DMS79 (cell line): ENCODE measurements at regions not wholly inside any gene's neighbourhood (a gene's known extent, or its start where the extent isn't known, plus 50 kb on each side); places are given as distances from the start of the nearest gene placed in this dataset.
"Not testable (repeated sequence)": the region's sequence is repeated elsewhere in the genome, so short reads cannot be mapped to it uniquely, and the experiment has no call there.

Experiments
- DNase-seq: peaks from one replicate; lab custom pipeline; 2025; lab: John Stamatoyannopoulos, UW

DNA sequence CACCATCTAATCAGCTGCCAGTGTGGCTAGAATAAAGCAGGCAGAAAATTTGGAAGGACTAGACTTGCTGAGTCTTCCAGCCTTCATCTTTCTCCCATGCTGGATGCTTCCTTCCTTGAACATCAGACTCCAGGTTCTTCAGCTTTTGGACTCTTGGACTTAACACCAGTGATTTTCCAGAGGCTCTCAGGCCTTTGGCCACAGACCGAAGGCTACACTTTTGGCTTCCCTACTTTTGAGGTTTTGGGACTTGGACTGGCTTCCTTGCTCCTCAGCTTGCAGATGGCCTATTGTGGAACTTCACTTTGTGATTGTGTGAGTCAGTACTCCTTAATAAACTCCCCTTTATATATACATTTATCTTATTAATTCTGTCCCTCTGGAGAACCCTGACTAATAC, 129.8 kb upstream of the MB21D2 start:
- not testable (repeated sequence) for DNase-seq

DNA sequence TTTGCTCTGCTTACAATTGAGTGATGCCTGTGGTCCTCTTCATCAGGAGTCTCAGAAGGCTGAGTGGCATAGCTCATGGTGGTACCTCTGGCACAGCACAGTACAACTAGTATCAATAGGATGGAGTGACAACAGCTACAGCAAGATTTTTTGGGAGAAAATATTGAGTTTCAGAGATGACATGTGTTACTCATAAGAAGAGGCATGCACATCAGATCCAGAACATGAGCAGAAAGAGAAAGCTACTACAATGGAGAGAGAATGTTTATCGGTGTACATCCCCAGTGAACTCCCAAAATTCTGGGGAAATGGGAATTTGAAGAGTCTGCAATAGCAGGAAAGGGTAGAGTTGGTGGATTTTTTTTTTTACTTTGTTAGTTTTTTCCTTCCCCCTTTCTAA, 130.5 kb upstream of the MB21D2 start:
- DNase-seq, result no peak

GRCh38 chr3:193049935-193050334, 132.3 kb upstream of the MB21D2 start:
- no peak for DNase-seq

- DNase-seq, result no peak
Observed at GRCh38 chr3:193051314-193051713, 133.7 kb upstream of the MB21D2 start.

GRCh38 chr3:193052354-193053045, 134.8 kb upstream of the MB21D2 start:
- no peak for DNase-seq

DNA sequence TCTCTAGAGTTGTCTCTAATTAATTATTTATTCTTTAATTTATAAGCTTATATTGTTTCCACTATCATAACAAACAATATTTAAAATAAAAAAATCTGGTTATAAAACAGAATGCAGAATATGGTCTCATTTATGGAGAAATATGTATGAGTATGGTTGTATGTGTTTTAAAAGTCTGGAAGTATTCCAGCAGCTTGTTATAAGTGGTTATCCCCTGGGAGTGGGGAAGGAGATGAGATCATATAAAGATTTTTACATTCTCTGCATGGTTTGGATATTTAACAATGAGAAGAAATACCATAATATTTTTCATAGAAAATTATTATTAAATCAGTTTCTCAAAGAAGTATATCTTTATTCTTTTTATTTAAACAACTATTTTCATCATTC, 135.4 kb upstream of the MB21D2 start:
- no peak for DNase-seq

GRCh38 chr3:193055352-193055751, 137.7 kb upstream of the MB21D2 start:
- no peak for DNase-seq

- DNase-seq, result no peak
Observed at GRCh38 chr3:193057616-193058015, 140.0 kb upstream of the MB21D2 start.

DNA sequence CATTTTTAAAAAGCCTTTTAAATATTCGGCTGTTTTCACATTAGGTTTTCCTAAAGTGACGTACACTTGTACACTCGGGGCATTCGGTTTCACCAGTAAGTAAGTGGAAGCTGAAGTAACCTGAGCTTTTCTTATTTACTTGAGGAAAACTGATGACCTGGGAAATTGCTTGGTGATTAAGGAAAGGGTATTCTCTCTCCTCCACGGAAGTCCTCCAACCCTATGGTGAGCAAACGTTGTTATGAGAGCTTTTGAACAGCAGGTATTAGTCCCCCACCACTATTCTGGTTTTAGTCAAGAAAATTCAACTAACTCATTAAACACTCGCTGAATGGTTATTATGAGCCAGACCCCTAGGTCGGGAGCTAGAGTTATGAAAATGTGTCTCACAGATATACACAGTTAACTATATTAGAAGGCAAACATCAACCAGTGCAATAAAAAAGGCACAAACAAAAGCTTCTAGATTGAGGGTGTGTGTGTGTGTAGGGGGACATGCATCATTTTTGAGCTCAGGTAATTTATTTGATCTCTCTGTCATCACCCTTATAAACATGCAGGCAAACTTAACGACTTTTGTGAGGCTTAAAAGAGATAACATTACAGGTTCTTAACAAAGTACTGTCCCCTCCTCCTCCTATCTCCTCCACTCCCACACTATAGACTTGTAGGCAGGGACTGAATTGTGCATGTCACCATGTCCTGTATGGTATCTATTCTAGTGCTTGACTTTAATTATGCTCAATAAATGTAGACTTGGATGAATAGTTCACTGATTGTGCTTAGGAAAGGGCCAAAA, 143.3 kb upstream of the MB21D2 start:
- no peak for DNase-seq

DNA sequence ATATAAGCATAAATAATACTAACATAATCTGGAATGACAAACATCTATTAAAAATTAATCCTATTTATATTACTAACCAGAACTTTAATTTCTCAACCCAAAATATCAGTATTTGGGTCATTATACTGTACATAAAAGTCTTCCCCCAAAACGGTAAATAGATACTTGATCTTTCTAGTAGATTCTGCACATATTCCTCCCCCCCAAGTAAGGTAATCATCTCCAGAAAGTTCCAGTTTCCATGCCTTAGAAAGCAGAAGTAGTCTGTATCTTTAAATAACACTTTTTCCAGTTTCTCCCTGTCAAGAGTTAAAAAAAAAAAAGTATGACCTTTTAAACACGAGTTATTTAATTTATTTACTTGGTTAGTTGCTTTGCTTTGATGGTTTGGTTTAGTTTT, 150.7 kb upstream of the MB21D2 start:
- DNase-seq, result no peak

GRCh38 chr3:193069732-193070131, 152.1 kb upstream of the MB21D2 start:
- DNase-seq, result not testable (repeated sequence)

GRCh38 chr3:193078996-193079753, 161.5 kb upstream of the MB21D2 start:
- DNase-seq, result no peak

DNA sequence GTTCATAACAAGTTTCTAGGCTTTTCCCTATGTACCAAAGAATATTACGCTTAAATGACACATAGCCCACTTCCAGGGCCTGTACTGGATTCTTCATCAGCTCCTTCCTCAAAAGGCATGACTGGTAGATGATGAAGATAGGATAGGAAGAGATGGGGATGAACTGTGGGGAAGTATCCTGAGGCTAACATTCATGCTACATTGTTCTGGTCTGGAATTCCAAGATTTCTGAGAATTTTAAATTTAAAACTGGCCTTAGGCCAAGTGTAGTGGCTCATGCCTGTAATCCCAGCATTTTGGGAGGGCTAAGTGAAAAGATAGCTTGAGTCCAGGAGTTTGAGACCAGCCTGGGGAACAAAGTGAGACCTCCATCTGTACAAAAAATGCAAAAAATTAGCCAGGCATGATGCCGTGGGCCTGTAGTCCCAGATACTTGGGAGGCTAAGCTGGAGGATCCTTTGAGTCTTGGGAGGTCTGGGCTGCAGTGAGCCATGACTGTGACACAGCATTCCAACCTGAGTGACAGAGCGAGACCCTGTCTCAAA, 160.1 kb upstream of the PLAAT1 start:
- DNase-seq, result no peak

GRCh38 chr3:193085655-193086054, 155.4 kb upstream of the PLAAT1 start:
- DNase-seq, result no peak

DNA sequence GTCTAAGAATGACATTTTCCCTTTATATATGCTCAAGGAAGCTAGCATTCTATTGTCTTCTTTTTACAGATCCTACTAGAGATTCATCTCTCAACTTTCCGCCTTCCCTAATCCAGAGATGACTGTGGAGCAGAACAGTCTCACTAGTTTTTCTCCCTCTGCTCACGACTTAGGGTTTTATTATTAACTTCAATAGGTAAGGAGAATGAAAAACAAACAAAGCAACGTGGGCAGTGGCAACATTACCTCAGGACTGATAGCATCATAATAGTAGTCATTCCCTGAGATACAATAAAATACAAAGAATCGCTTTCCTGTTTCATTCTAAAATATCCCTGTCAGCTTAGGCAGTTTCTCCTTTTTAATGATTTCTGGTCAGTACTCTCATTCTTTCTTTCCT, 154.3 kb upstream of the PLAAT1 start:
- DNase-seq, result no peak

DNA sequence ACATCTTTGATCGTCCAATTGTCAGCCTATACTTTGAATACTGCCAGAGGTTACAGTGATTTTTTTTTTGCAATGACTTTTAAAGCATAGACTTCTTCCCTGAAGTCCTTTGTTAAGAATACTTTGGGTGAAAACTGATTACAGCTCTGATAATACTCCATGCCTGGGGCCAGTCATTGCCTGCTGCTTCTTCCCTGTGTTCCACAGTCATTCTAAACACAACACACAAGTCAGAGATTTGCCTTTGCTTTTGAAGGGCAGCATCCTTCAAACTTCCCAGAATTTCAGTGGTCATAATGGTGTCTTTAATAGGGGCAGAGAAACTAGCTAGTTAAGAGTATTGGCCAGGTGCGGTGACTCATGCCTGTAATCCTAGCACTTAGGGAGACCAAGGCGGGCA, 153.7 kb upstream of the PLAAT1 start:
- no peak for DNase-seq

GRCh38 chr3:193095366-193095765, 145.7 kb upstream of the PLAAT1 start:
- peak; percentile 88 for DNase-seq

DNA sequence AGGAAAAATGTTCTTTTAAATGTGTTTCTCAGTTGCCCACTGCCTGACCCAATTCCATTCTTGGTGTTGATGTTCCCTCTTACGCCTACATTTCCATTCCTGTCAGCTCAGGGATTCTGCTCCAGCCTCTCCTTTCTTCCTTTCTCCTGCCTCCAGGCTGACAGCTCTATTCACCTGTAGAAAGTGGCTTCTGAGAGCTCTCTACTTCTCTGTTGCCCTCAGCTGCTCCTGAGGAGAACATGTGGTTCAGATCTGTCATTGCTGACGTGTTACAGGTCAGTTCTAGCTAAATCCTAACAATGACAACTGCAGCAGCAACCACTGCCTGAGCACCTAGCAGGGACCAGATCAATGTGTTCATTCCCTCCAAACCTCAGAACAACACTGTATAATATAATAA, 144.9 kb upstream of the PLAAT1 start:
- DNase-seq, result no peak

DNA sequence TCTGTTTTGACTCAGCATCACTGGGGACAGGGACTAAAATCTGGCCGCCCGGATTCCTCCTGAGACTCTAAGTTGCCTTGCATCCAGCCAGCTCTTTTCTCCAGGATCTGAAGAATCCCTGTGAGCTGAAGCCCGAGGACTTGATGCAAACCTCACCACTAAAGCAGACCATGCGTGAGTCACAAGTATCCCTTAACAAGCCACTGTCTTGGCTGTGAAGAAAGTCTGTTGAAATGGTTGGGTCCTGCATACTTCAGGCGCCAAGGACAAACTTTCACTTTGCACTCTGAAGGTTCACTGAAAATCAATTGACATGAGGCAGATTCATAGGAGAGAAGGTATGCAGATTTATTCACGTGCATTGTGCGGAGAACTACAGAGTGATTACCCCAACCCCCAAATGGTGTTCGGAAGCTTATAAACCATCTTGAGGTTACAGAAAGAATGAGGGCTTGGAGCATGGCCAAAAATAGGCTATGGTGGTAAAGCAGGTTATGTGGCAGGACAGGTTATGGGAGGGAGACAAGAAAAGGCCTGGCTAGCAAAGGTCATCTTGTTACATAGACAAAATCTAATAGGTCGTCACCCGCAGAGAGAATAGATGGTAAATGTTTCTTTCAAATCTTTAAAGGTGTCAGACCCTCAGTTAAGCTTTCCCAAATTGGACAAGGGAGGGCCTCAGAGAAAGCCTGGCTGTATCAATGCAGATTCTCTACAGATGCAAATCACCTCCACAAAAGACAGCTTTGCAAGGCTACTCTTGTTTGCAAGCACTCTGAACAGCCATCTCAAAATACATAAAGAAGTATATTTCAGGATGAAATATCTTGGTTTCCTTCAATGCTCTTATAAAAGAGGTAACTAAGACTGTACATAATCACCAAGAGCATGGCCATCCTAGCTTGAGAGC, 126.3 kb upstream of the PLAAT1 start:
- peak; percentile 20 for DNase-seq

- no peak for DNase-seq
Observed at GRCh38 chr3:193116871-193117270, 124.2 kb upstream of the PLAAT1 start.

GRCh38 chr3:193118907-193119306, 122.1 kb upstream of the PLAAT1 start:
- no peak for DNase-seq

GRCh38 chr3:193119926-193120325, 121.1 kb upstream of the PLAAT1 start:
- DNase-seq, result no peak
